Ascending aorta (tissue), 2 donors: ENCODE measurements at regions not wholly inside any gene's neighbourhood (a gene's known extent, or its start where the extent isn't known, plus 50 kb on each side); places are given as distances from the start of the nearest gene placed in this dataset.

Experiments used
- DNase-seq, 2 donors: peaks; one replicate each; pipeline ENCODE4 v3.0.0-alpha.2; 2019; ENCODE audit warnings: low spot score in 2 of 2
- H3K27ac ChIP-seq, 2 donors: fragments of 200-600 bp; sonication (generic); one replicate each; pipeline ENCODE4 v1.5.1; 2016 to 2017; ENCODE audit warnings: mild to moderate bottlenecking in 1 of 2
- H3K27me3 ChIP-seq: fragments of 200-600 bp; sonication (generic); one replicate; pipeline ENCODE4 v1.5.1; 2017
- H3K36me3 ChIP-seq, 2 donors: fragments of 200-600 bp; sonication (generic); one replicate each; pipeline ENCODE4 v1.5.1; 2016
- H3K4me1 ChIP-seq, 2 donors: fragments of 200-600 bp; sonication (generic); one replicate each; pipeline ENCODE4 v1.5.1; 2016 to 2017; ENCODE audit warnings: mild to moderate bottlenecking in 1 of 2
- H3K4me3 ChIP-seq, 2 donors: fragments of 200-600 bp; sonication (generic); one replicate each; pipeline ENCODE4 v1.5.1; 2016 to 2017; ENCODE audit warnings: mild to moderate bottlenecking in 1 of 2
- H3K9me3 ChIP-seq, 2 donors: fragments of 200-600 bp; sonication (generic); one replicate each; pipeline ENCODE4 v1.5.1; 2016
- intact Hi-C: fragments of 100-400 bp; cut with DNase I; formaldehyde crosslinking; loops from one replicate; pipeline ENCODE4 v1.15.1; 2023
- TF ChIP-seq, protein P1 (sequence below), 3 experiments: fragments of 200-600 bp in 2 of 3; fragments of 450-650 bp in 1 of 3; sonication (generic) in 2 of 3; IDR thresholded peaks; one replicate each; pipeline ENCODE4 v1.5.1; 2016 to 2019; ENCODE audit warnings: antibody characterized with exemption in 3 of 3, mild to moderate bottlenecking in 1 of 3, moderate library complexity in 1 of 3

DNA sequence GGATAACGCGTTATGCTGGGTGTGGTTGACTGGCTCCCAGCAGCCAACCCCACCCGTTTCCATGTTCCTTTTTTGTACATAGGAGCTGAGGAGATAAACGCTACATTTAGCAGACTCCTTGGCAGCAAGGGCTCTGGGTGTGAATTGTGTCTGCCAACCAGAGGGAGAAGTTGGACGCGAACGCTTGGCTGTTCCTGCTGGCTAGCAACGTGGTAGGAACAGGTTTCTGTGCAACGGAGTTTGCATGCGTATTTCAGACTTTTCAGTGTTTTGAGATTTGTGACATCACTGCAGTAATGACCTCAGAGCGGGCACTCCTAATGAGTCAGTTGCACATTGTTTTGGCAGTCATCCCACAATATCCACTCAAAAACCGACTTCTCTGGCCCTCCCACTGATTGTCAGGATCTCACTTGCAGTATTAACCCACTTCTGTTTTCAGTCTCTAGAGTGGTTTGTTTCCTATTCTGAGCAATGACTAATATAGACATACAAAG is 98.7 kb upstream of the RGS1 start:
- H3K4me3 ChIP-seq, result peak overlapping the region in 1 of 2 donors; percentile 22
- H3K4me1 ChIP-seq, result no peaks in the 10 kb centered on the region
- TF ChIP-seq, protein P1, sequence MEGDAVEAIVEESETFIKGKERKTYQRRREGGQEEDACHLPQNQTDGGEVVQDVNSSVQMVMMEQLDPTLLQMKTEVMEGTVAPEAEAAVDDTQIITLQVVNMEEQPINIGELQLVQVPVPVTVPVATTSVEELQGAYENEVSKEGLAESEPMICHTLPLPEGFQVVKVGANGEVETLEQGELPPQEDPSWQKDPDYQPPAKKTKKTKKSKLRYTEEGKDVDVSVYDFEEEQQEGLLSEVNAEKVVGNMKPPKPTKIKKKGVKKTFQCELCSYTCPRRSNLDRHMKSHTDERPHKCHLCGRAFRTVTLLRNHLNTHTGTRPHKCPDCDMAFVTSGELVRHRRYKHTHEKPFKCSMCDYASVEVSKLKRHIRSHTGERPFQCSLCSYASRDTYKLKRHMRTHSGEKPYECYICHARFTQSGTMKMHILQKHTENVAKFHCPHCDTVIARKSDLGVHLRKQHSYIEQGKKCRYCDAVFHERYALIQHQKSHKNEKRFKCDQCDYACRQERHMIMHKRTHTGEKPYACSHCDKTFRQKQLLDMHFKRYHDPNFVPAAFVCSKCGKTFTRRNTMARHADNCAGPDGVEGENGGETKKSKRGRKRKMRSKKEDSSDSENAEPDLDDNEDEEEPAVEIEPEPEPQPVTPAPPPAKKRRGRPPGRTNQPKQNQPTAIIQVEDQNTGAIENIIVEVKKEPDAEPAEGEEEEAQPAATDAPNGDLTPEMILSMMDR (IDR thresholded peaks at IDR 0.05), result no peak
- peak overlapping the region in 1 of 2 donors; percentile 65 for H3K27ac ChIP-seq
- intact Hi-C loops, result loop anchor here (2.0 to 5.0 kb wide), 4 partner anchors 332 to 645 kb away; partner anchors contain the start of genes CDC73, RGS2, RO60 and UCHL5
- H3K36me3 ChIP-seq, result no peaks in the 10 kb centered on the region
- no peaks in the 10 kb centered on the region for H3K27me3 ChIP-seq
- DNase-seq, result peak in 1 of 2 donors; percentile 78
- H3K9me3 ChIP-seq, result no peaks in the 10 kb centered on the region

DNA sequence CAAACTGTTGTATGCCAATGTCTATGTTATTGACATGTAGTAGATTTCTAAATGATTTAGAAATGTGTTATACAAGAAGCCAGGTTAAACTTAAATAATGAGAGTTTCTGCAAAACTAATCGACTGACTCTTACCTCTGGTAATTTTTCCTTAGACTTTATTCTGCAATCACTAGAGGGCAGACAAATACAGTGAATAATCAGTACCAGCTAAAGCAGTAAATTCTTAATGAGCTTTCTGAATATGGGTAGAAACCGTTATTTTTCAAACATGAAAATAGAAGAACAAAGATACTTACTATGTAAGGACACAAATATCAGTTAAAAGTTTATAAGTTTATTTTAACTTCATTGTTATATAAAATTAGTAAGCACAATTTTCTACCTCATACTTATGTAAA is 97.9 kb upstream of the RGS1 start:
- no peaks in the 10 kb centered on the region for H3K27me3 ChIP-seq
- DNase-seq, result no peak
- H3K36me3 ChIP-seq, result no peaks in the 10 kb centered on the region
- TF ChIP-seq, protein P1 (IDR thresholded peaks at IDR 0.05), result peak; percentile 40 to 71 (median 64)
- intact Hi-C loops, result loop anchor here (2.0 to 5.0 kb wide), 4 partner anchors 331 to 645 kb away; partner anchors contain the start of genes CDC73, RGS2, RO60 and UCHL5
- H3K4me3 ChIP-seq, result no peak overlapping the region
- H3K27ac ChIP-seq, result no peak overlapping the region
- H3K4me1 ChIP-seq, result no peaks in the 10 kb centered on the region
- no peaks in the 10 kb centered on the region for H3K9me3 ChIP-seq

DNA sequence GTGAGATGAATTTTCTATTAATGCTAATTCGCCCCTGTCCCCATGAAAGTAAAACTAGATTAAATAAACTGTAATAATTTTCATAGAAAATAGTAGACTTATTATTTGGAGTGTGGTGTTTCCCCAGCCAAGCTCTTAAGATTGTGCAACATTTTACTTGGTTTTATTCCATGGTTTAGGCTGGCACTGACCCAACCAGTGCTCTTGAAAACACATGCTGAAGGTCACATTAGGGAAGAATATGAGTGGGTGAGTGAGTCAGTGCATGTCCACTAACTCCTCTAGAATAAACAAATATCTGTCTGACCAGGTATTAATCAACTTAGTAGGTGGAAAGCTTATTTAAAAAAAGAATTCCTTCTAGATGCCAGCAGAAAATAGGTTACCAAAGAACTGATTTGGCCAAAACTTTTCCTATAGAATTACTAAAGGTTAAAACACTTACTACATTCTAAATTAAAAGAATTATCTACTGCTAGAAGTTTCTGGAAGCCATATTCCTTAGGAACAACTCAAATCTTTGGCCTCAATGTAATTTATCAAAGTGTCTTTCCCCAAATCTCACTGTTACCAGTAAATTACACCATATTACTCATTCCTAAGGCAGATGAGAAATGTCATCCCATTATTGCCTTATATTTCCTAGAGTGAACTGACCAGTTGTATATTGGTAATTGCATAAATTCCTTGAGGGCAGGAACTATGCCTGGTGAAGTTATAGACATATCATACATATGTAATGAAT is 89.7 kb upstream of the RGS1 start:
- TF ChIP-seq, protein P1 (IDR thresholded peaks at IDR 0.05), result no peak
- Histone ChIP-seq H3K9me3 (no peaks in the 10 kb centered on the region), H3K36me3 (no peaks in the 10 kb centered on the region), H3K27me3 (no peaks in the 10 kb centered on the region), H3K27ac (peak overlapping the region; percentile 36 to 77), H3K4me3 (peak overlapping the region in 1 of 2 donors; percentile 26), H3K4me1 (peaks cover 0 to 9% of the 10 kb centered on the region in 2 donors)
- intact Hi-C loops, result loop anchor here (5.0 to 10.0 kb wide), 3 partner anchors 36 to 419 kb away; no protein-coding TSS in a partner anchor
- peak; percentile 41 to 92 for DNase-seq

DNA sequence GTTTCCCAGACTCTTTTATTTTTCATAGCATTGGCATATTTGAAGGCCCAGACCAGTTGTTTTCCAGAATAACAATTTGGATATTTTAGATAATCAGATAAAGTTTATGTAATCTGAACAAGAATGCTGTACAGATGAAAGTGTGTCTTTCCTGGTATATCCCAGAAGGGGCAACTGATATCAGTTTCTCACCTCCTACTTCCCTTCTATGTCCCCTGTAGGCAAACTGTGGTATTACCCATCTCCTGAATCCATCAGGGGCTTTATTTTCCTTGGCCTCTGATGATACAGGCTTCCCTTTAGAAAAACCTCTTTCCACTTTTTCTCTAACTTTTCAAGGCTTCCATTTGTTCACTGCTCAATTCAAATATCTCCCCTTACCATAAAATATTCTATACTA is 87.5 kb upstream of the RGS1 start:
- Histone ChIP-seq H3K9me3 (no peaks in the 10 kb centered on the region), H3K27me3 (no peaks in the 10 kb centered on the region), H3K4me1 (peaks cover 0 to 9% of the 10 kb centered on the region in 2 donors), H3K36me3 (no peaks in the 10 kb centered on the region), H3K4me3 (no peak overlapping the region), H3K27ac (peak overlapping the region in 1 of 2 donors; percentile 38)
- DNase-seq, result no peak
- intact Hi-C loops, result loop anchor here (5.0 to 10.0 kb wide), 3 partner anchors 34 to 417 kb away; no protein-coding TSS in a partner anchor
- TF ChIP-seq, protein P1 (IDR thresholded peaks at IDR 0.05), result no peak

DNA sequence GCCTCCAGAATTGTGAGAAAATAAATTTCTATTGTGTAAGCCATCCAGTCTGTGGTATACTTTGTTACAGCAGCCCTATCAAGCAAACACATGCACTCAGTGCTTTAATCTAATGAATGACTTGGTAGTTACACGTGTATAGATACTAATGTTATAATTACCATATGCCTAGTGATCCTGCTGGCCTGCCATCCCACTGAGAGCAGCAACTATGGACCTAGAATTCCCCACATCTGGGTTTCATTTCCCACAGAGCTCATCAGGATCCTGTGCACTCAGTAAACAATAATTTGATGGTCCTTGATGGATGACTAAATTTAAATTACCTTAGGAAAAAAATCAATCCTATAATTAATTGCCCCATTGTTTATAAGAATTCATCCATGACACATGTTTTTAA is 86.5 kb upstream of the RGS1 start:
- TF ChIP-seq, protein P1 (IDR thresholded peaks at IDR 0.05), result no peak
- H3K27ac ChIP-seq, result peak overlapping the region in 1 of 2 donors; percentile 56
- no peak for DNase-seq

More for the DNA sequence above, 86.5 kb upstream of the RGS1 start:
- H3K27me3 ChIP-seq, result no peaks in the 10 kb centered on the region
- no peaks in the 10 kb centered on the region for H3K9me3 ChIP-seq
- no peak overlapping the region for H3K4me3 ChIP-seq
- no peaks in the 10 kb centered on the region for H3K36me3 ChIP-seq
- intact Hi-C loops, result loop anchor here (5.0 to 10.0 kb wide), 3 partner anchors 33 to 416 kb away; no protein-coding TSS in a partner anchor
- H3K4me1 ChIP-seq, result peaks cover 0 to 9% of the 10 kb centered on the region in 2 donors
